Natural killer cell (primary cell): ENCODE measurements at regions not wholly inside any gene's neighbourhood (a gene's known extent, or its start where the extent isn't known, plus 50 kb on each side); places are given as distances from the start of the nearest gene placed in this dataset.

Source experiments
- ATAC-seq, 3 donors: fragments of 150-1000 bp in 2 of 3; fragments of 200-7000 bp in 1 of 3; cut with Tn5 transposase; 1 replicate in 1 of 3; 2 replicates in 2 of 3; pipeline ENCODE4 v1.10.0; 2021; ENCODE audit warnings: mild to moderate bottlenecking in 2 of 3, moderate library complexity in 2 of 3
- DNase-seq, 2 donors: peaks; one replicate each; pipeline versions ENCODE4 v3.0.0 to v3.0.0-alpha.2; 2013 to 2021; ENCODE audit warnings: mixed read lengths in 1 of 2
- H3K27ac ChIP-seq: one replicate; pipeline ENCODE4 v1.5.1; 2013; ENCODE audit warnings: mild to moderate bottlenecking, low read length
- H3K27me3 ChIP-seq: one replicate; pipeline ENCODE4 v1.6.1; 2013; ENCODE audit warnings: low read length; ENCODE audit not compliant: control insufficient read depth, insufficient read depth
- H3K36me3 ChIP-seq: one replicate; pipeline ENCODE4 v1.6.1; 2013; ENCODE audit warnings: low read length; ENCODE audit not compliant: control insufficient read depth, insufficient read depth
- H3K4me1 ChIP-seq: one replicate; pipeline ENCODE4 v1.6.1; 2013; ENCODE audit warnings: low read length; ENCODE audit not compliant: control insufficient read depth, insufficient read depth
- H3K4me3 ChIP-seq: one replicate; pipeline ENCODE4 v1.5.1; 2013; ENCODE audit warnings: low read length
- H3K9me3 ChIP-seq: one replicate; pipeline ENCODE4 v1.6.1; 2013; ENCODE audit warnings: low read length; ENCODE audit not compliant: control insufficient read depth, insufficient read depth
- H3K27ac Mint-ChIP-seq, 2 donors: one replicate each; pipeline ENCODE4 v1.8.0; 2022; ENCODE audit warnings: mild to moderate bottlenecking in 2 of 2, mixed read lengths in 2 of 2, moderate library complexity in 1 of 2
- H3K27me3 Mint-ChIP-seq, 2 donors: one replicate each; pipeline ENCODE4 v1.8.0; 2022; ENCODE audit warnings: low read depth in 2 of 2, mixed read lengths in 2 of 2
- H3K36me3 Mint-ChIP-seq: one replicate; pipeline ENCODE4 v1.8.0; 2022; ENCODE audit warnings: mixed read lengths
- H3K4me1 Mint-ChIP-seq, 2 donors: one replicate each; pipeline ENCODE4 v1.8.0; 2022; ENCODE audit warnings: mixed read lengths in 2 of 2
- H3K4me3 Mint-ChIP-seq: one replicate; pipeline ENCODE4 v1.8.0; 2022; ENCODE audit warnings: mild to moderate bottlenecking, moderate library complexity, mixed read lengths
- H3K9me3 Mint-ChIP-seq, 2 donors: one replicate each; pipeline ENCODE4 v1.8.0; 2022; ENCODE audit warnings: mixed read lengths in 2 of 2
- WGBS: methylation state at CpG from one replicate; pipeline ENCODE4 v1.1.7; 2013; ENCODE audit warnings: missing lambda C conversion rate; ENCODE audit not compliant: insufficient coverage; 5-methylcytosine and 5-hydroxymethylcytosine counted together
- intact Hi-C: fragments of 100-400 bp; cut with micrococcal nuclease; formaldehyde crosslinking; loops from one replicate; pipeline ENCODE4 v1.14.2; 2022
- TF ChIP-seq, protein P1 (sequence below): fragments of 200-600 bp; IDR thresholded peaks from one replicate; pipeline ENCODE4 v1.8.0; 2022; ENCODE audit warnings: antibody characterized with exemption

- TF ChIP-seq, protein P1, sequence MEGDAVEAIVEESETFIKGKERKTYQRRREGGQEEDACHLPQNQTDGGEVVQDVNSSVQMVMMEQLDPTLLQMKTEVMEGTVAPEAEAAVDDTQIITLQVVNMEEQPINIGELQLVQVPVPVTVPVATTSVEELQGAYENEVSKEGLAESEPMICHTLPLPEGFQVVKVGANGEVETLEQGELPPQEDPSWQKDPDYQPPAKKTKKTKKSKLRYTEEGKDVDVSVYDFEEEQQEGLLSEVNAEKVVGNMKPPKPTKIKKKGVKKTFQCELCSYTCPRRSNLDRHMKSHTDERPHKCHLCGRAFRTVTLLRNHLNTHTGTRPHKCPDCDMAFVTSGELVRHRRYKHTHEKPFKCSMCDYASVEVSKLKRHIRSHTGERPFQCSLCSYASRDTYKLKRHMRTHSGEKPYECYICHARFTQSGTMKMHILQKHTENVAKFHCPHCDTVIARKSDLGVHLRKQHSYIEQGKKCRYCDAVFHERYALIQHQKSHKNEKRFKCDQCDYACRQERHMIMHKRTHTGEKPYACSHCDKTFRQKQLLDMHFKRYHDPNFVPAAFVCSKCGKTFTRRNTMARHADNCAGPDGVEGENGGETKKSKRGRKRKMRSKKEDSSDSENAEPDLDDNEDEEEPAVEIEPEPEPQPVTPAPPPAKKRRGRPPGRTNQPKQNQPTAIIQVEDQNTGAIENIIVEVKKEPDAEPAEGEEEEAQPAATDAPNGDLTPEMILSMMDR, result no peak
- Histone ChIP-seq H3K36me3 (no peaks in the 10 kb centered on the region), H3K9me3 (no peaks in the 10 kb centered on the region), H3K4me3 (no peak overlapping the region), H3K27ac (no peak overlapping the region), H3K4me1 (no peaks in the 10 kb centered on the region), H3K27me3 (no peaks in the 10 kb centered on the region)
- H3K4me3 Mint-ChIP-seq, result no peak overlapping the region
- no CpG with 5 or more reads among the region's 4 CpGs for WGBS
- no peaks in the 10 kb centered on the region for H3K27me3 Mint-ChIP-seq
- H3K4me1 Mint-ChIP-seq, result no peaks in the 10 kb centered on the region
- no peaks in the 10 kb centered on the region for H3K36me3 Mint-ChIP-seq
- DNase-seq, result no peak
- no peaks in the 10 kb centered on the region for H3K9me3 Mint-ChIP-seq
- intact Hi-C loops, result no loop called here
- H3K27ac Mint-ChIP-seq, result no peak overlapping the region
- no peak for ATAC-seq
Measured at GRCh38 chr2:199581408-199581807, 123.7 kb upstream of the SATB2 start.

DNA sequence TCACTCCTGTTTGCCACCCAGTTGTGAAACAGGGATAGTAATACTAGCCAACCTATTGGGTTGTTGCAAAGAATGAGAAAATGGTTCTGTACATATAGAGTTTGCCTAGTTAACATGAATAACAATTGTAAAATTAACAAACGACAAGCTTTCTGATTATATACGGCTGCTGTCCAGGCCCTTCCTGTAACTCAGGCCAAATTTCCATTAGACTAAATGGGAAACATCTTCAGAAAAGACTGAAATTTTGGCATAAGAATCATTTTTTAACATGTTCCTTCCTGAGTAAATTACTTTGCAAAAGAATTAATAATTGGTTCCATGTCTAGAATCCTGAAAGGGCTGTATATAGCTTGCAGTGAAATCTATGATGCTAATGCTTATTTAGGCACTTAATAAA lies 117.7 kb upstream of the SATB2 start:
- Histone ChIP-seq H3K4me1 (no peaks in the 10 kb centered on the region), H3K9me3 (no peaks in the 10 kb centered on the region), H3K27me3 (no peaks in the 10 kb centered on the region), H3K27ac (no peak overlapping the region), H3K4me3 (no peak overlapping the region), H3K36me3 (no peaks in the 10 kb centered on the region)
- Mint-ChIP-seq H3K9me3 (no peaks in the 10 kb centered on the region), H3K27me3 (no peaks in the 10 kb centered on the region), H3K4me1 (no peaks in the 10 kb centered on the region), H3K4me3 (no peak overlapping the region), H3K36me3 (no peaks in the 10 kb centered on the region), H3K27ac (no peak overlapping the region)
- intact Hi-C loops, result no loop called here
- WGBS, result 66% methylated on average over 2 of the region's 2 CpGs
- DNase-seq (no peak), ATAC-seq (no peak)
- TF ChIP-seq, protein P1, result no peak

GRCh38 chr2:199572571-199572970 lies 114.8 kb upstream of the SATB2 start:
- Histone ChIP-seq H3K9me3 (no peaks in the 10 kb centered on the region), H3K36me3 (no peaks in the 10 kb centered on the region), H3K4me1 (no peaks in the 10 kb centered on the region), H3K27ac (no peak overlapping the region), H3K4me3 (no peak overlapping the region), H3K27me3 (no peaks in the 10 kb centered on the region)
- DNase-seq (no peak), ATAC-seq (no peak)
- Mint-ChIP-seq H3K4me1 (no peaks in the 10 kb centered on the region), H3K27me3 (no peaks in the 10 kb centered on the region), H3K27ac (no peak overlapping the region), H3K36me3 (no peaks in the 10 kb centered on the region), H3K9me3 (no peaks in the 10 kb centered on the region), H3K4me3 (no peak overlapping the region)
- intact Hi-C loops, result no loop called here
- WGBS, result 100% methylated on average over 1 of the region's 1 CpG
- TF ChIP-seq, protein P1, result no peak

DNA sequence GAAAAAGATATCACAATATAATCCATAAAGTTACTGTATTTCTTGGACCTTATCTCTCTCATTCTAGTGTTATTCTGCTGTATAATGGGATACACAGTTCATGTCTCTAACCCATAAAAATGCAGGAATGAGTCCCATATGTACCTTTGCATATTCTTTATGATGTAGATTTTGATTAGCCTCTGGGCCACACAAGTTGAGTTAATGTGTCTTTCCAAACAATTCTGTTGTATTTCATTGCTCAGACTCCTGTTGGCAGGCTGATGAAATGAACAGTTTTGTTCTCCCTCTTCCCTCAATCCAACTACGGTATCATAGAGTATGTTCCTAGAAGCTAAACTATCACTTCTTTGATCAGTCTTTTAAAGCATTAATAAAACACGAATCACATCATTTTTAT lies 113.2 kb upstream of the SATB2 start:
- DNase-seq (no peak), ATAC-seq (no peak)
- WGBS, result no CpG with 5 or more reads among the region's 2 CpGs
- Histone ChIP-seq H3K36me3 (no peaks in the 10 kb centered on the region), H3K27me3 (no peaks in the 10 kb centered on the region), H3K4me1 (no peaks in the 10 kb centered on the region), H3K4me3 (no peak overlapping the region), H3K27ac (no peak overlapping the region), H3K9me3 (no peaks in the 10 kb centered on the region)
- H3K4me1 Mint-ChIP-seq, result no peaks in the 10 kb centered on the region
- TF ChIP-seq, protein P1, result no peak
- H3K9me3 Mint-ChIP-seq, result no peaks in the 10 kb centered on the region
- H3K36me3 Mint-ChIP-seq, result no peaks in the 10 kb centered on the region
- H3K4me3 Mint-ChIP-seq, result no peak overlapping the region
- H3K27ac Mint-ChIP-seq, result no peak overlapping the region
- H3K27me3 Mint-ChIP-seq, result no peaks in the 10 kb centered on the region
- intact Hi-C loops, result no loop called here
